HG03354 (cell line): ENCODE measurements at regions not wholly inside any gene's neighbourhood (a gene's known extent, or its start where the extent isn't known, plus 50 kb on each side); places are given as distances from the start of the nearest gene placed in this dataset.
"Not testable (repeated sequence)": the region's sequence is repeated elsewhere in the genome, so short reads cannot be mapped to it uniquely, and the experiment has no call there.

Source experiments
- ATAC-seq: cut with Tn5 transposase; IDR thresholded peaks from one replicate; pipeline ENCODE4 v1.9.1; 2021; ENCODE audit warnings: mild to moderate bottlenecking; ENCODE audit not compliant: unreplicated experiment, poor library complexity, severe bottlenecking

- ATAC-seq, result not testable (repeated sequence)
These were observed 99.8 kb upstream of the GOLGA6L22 start for GRCh38 chr15:22358932-22359331.

DNA sequence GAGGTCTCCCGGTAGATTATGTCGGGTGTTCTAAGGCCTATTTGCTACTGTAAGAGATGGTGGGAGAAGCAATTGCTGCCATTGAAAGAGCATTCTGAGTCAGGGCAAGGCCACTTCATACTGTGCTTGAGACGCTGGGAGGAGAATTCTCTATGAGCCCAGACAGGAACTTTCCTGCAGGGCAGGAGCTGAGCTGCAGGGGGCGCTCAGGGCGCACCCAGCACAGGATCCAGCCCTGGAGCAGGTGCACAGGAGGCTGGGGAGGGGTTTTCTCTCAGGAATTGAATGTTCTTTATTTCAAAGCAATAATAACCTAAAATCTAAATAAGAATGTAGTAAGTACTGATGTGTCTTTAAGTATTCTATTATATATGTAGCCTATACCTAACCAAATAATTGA lies 99.1 kb upstream of the GOLGA6L22 start:
- ATAC-seq, result peak; percentile 71

DNA sequence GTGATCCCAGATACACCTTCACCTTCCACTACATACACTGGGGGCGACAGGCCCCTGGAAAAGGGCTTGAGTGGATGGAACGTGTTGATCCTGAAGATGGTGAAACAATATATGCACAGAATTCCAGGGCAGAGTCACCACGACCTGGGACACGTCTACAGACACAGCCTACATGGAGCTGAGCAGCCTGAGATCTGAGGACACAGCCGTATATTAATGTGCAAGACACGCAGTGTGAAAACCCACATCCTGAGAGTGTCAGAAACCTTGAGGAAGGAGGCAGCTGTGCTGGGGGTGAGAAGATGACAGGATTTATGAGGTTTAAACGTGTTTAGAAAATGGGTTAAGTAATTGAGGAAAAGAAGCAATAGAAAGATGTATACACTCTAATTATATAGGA lies 98.0 kb upstream of the GOLGA6L22 start:
- not testable (repeated sequence) for ATAC-seq

DNA sequence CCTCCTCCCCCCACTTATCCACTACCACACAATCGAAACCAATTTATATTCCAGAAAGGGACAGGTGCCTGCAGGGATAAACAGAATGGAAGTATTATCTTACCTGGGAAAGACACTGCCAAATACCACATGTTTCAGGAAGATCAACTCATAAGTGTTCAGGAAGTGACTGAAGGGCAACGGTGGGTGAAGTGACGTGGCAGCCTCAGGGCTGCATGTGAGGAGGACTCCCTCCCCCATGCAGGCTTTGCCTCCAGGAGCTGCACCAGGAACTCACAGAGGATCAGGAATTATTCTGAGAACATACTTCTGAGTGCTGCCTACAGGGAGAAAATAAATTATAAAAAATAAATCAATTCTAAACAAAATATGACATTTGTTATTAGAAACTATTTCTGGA lies 96.2 kb upstream of the GOLGA6L22 start:
- not testable (repeated sequence) for ATAC-seq

DNA sequence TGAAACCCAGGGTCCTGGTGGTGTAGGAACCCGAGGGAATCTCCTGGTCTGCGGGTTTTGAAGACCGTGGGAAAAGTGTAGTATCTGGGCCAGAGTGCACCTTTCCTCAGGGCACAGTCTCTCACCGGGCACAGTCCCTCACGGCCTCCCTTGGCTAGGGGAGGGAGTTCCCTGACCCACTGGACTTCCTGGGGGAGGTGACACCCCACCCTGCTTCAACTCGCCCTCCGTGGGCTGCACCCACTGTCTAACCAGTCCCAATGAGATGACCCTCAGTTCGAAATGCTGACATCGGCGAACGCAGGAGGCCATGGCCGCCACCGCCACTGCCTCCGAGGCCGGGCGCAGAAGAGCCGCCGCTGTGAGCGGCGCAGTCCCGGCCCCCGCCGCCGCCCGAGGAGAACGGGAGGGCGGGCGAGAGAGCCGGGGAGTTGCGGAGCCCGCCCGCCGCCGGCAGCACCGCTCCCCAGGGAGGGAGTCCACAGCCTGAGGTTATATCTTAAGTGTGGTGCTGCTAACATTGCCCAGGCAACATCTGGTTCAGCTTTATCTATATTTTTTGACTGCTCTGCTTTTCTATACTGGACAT lies 87.4 kb upstream of the GOLGA6L22 start:
- ATAC-seq, result not testable (repeated sequence)

DNA sequence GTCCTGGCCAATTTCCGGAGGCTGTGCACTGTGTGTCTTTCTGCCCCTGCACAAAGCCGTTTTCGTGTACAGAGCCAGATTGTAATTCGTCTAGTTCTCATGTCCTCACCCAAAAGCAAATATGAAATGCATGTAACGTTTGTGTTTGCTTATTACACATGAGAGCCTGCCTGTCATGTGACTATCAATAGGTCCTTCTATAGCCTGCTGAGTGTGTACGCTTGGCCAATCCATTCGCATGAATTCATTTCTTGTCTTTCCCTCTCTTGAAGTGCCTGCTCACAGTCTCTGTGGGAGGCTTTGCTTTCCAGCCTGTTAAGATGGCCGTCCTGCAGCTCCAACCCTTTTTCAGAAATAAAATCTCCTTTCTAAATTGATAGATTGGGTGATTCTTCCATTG lies 84.2 kb upstream of the GOLGA6L22 start:
- ATAC-seq, result not testable (repeated sequence)

GRCh38 chr15:22375829-22376228 lies 82.9 kb upstream of the GOLGA6L22 start:
- not testable (repeated sequence) for ATAC-seq

GRCh38 chr15:22377859-22378258 lies 80.8 kb upstream of the GOLGA6L22 start:
- ATAC-seq, result peak; percentile 73

GRCh38 chr15:22387691-22388090 lies 71.0 kb upstream of the GOLGA6L22 start:
- not testable (repeated sequence) for ATAC-seq

GRCh38 chr15:22388365-22388764 lies 70.3 kb upstream of the GOLGA6L22 start:
- ATAC-seq, result not testable (repeated sequence)

GRCh38 chr15:22401207-22401606 lies 57.5 kb upstream of the GOLGA6L22 start:
- not testable (repeated sequence) for ATAC-seq

- not testable (repeated sequence) for ATAC-seq
These were observed 57.0 kb upstream of the GOLGA6L22 start for GRCh38 chr15:22401703-22402102.

DNA sequence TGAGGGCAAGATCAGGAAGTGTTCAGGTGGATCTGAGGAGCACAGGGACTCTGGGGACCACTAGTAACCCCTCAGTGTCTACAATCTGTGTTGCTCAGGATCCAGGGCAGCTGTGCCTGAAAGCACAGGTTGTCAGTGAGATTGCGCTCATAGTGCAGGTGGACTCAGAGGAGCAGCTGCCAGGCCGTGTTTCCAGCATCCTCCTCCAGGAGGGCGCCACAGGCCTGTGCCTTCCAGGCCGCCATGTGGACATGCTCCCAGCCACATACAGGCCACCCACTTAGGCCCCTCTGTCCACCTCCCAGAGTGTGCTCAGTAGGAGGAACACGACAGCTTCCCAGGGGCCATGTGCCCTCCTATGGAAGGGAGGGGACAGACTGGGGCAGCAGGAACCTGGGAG lies 52.9 kb upstream of the GOLGA6L22 start:
- ATAC-seq, result not testable (repeated sequence)
